Activated CD4-positive, alpha-beta T cell treated with anti-CD3 and anti-CD28 coated beads for 1 hour (primary cell): ENCODE measurements at regions not wholly inside any gene's neighbourhood (a gene's known extent, or its start where the extent isn't known, plus 50 kb on each side); places are given as distances from the start of the nearest gene placed in this dataset.

Experiments
- DNase-seq: peaks from one replicate; pipeline ENCODE4 v3.0.0-alpha.2; 2020

- no peak for DNase-seq
These were observed 154.9 kb downstream of the KIF26A start for GRCh38 chr14:104293231-104293841.

DNA sequence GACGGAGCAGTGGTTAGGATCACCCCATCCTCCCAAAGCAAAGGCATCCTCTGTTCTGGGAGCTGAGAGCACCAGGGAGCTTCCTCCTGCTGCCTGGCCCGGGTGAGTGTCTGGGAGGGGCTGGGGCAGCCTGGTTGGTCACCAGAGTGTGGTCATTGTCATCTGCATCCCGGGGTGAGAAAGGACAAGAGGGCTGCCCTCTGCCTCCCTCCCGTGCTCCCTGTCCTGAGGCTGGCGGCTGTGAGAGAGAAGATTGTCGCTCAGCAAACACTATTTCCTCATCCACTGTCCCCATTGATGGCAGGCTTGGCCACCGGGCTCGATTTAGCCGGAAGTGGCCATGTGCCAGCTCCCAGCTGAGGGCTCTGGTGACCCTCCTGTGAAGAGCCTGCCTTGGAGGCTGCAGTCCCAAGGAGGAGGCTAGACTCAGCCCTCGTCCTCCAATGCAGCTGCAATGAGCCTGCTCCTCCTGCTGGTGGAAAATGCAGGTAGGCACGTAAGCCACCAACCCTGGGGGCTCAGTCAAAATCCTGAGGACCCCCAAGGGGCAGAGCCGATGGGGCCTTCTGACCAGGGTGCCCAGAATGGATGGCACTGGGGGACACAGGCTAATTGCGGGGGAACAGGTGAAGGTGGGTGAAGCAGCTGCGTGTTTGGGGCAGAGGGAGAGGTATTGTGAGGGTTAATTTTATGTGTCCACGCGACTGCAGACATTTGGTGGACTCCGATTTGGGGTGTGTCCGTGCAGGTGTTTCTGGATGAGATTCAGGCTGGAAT lies 155.7 kb downstream of the KIF26A start:
- no peak for DNase-seq

DNA sequence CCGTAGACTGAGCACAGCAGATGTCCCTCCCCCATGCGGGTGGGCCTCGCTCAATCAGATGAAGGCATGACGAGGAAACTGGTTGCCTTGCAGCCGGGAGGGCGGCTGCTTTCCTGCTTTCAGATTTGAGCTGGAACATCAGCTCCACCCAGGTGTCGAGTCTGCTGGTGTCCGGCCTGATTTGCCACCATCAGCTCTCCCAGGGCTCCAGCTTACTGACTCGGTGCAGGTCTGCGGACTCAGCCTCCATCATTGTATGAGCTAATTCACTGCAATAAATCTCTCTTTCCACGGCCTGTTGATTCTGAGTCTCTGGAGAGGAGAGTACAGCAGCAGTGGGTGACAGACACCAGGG lies 156.2 kb downstream of the KIF26A start:
- no peak for DNase-seq

DNA sequence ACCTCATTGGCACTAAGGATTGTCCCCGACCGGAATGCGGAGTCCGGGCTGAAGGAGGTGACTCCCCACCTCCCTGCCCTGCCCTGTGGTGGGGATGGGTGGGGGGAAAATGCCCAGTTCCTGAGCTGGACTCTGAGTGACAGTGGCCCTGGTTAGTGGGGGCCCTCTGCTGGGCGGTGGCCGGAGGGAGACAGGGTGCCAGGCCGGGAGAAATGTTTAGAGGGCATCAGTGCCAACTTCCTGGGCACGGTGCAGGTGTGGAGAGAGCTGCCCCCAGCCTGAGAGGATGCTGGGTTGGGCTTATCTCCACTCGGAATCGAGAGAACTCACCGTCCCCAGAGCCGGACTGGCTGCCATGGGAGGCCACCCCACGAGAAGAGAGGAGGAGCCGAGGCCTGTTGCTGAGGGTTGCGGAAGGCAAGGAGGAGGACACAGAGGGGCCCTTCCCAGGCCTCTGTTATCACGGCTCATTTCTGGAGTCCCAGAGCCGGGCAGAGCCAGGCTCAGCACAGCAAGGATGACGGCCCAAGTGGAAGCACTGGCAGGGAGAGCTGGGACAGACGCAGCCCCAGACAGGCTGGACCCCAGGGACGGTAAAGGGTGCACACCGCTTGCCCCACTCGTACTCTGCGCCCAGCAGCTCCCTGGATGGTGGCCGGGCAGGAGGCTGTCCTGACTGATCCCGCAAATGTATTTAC lies 156.7 kb downstream of the KIF26A start:
- no peak for DNase-seq

DNA sequence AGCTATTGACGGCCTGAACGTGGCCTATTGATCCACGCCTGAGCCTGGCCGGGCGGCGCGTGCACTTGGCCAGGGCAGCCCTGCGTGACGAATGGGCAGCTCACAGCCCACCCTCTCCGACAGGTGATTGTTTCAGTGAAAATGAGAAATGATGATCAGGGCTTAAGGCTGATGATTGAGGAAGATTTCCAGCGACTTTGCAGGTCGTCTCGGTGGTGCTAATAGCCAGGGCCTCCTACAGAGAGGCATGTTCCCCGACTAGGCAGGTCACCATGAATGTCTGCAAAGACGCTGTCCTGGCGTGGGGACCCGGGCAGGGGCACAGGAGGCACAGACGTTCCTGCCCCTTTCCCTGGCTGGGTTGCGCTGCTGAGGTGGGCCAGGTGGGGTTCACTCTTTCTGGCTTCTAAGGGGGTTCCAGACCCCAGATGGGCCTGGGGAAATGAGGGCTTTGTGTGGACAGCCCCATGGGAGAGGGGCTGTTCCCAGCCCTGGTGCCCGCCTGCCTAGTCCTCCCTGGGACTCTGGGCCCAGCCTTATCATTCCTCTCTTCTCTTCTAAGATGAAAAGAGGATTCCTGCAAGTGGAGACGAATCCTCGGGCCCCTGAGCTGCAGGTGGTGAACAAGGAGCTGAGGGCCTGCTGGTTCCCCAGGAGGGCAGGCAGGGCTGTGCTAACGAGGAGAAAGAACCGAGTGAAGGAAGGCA lies 157.4 kb downstream of the KIF26A start:
- DNase-seq = no peak

- DNase-seq = no peak
These were observed 158.3 kb downstream of the KIF26A start for GRCh38 chr14:104296388-104297312.

DNA sequence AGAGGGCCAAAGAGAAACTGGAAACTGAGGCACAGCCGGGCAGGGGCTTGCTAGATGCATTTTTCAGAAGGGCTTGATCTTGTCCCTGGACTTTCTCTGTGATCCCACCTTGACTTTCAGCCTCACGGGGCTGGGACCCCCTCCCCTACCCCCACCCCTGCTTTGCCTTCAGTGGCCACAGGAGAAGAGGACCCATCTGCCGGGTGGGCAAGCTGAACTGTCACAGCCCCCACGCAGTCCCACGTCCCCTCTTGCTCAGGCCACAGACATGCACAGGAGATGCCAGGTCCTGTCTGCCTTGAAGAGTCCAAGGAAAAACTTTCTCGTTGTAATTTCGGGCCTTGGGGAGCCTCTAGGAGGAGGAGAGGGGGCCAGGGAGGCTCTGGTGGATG lies 158.9 kb downstream of the KIF26A start:
- DNase-seq = no peak

DNA sequence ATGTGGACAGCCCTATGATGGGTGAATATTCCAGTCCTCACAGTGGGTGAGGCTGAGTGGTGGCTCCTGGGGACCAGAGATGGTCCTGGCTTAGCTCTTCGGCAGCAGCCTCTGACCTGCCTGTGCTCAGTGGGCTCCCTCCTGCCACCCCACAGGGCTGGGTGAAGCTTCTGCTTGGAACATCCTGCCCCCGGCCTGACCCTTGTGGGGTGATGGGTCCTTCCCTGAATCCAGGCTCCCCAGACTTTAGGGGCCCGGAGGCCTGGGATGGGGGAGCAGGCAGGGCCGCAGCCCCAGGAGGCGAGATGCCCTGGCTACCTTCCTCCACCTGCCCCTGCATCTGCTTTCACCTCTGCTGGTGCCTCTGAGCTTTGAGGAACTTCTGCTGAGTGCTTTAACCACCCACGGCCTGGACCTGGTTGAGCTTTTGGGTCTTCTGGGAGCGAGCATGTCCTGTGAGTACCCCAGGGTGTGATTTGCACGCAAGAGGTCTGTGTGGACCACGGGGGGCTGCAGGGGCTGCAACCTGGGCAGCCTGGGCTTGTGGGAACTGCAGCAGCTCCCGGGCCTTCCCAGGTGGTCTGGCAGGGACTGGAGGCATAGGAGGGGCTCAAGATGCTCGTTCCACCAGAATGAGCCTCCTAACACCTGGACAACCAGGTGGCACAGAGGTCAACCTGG lies 159.5 kb downstream of the KIF26A start:
- no peak for DNase-seq

GRCh38 chr14:104298458-104298857 lies 160.1 kb downstream of the KIF26A start:
- DNase-seq = no peak

DNA sequence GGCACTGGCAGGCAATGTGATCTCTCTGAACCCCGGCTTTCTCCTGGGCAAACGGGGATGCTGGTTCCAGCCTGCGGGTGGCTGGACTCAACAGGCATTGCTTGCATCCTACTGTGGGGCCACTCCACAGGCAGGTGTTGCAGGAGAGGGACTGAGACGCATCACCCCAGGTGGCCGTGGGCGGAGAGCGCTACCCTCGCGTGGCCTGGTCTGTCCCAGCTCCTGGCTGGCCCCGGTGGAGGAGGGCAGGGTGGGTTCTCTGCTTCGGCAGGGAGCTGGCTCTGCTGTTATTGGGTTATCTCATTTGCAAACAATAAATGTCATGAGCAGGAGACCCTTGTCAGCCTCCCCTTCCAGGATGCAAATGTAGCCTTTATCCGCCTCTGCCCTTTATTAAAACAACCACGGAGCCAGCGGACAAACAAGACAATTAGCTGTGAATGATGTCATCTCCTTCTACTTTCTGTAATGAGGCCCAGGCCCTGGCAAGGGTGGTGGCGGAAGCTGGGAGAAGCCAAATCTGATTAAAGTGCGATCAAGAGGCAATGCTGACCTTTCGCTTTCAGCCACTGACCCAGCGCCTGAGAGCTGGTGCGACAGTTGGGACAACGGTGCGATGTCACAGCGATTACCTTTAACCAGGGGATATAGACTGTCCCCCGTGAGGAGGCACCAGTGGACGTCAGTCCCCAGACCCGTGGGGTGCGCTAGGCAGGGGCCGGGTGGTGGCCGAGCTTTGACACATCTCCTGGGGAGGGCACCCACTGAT lies 161.8 kb downstream of the KIF26A start:
- no peak for DNase-seq

- no peak for DNase-seq
These were observed 163.5 kb downstream of the KIF26A start for GRCh38 chr14:104301731-104302460.

DNA sequence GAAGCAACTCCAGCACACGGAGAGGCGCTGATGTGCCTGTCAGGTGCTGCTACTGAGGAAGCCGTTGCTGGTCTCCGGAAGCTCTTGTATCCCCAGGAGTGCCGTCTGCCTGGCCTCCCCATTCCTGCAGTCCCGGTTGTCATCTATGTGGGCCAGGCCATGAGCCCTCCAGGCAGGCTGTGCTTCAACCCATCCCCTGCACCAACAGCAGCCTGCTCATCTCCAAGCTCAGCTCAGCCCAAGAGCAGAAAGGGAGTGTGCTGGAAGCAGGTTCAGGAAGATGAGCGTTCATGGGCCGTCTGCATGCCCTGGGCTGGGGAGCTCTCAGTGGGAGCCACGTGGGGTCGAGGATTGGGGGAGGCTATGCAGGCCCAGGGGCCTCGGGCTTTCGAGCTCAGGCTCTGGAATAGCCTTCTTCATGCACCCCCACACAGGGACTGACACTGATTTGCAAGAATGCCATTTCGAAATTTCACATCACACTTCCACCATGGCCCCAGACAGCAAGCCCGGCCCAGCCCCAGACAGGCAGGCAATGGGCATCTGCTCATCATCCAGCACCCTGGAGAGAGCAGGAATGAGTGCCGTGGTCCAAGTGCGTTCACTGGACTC lies 164.5 kb downstream of the KIF26A start:
- no peak for DNase-seq

DNA sequence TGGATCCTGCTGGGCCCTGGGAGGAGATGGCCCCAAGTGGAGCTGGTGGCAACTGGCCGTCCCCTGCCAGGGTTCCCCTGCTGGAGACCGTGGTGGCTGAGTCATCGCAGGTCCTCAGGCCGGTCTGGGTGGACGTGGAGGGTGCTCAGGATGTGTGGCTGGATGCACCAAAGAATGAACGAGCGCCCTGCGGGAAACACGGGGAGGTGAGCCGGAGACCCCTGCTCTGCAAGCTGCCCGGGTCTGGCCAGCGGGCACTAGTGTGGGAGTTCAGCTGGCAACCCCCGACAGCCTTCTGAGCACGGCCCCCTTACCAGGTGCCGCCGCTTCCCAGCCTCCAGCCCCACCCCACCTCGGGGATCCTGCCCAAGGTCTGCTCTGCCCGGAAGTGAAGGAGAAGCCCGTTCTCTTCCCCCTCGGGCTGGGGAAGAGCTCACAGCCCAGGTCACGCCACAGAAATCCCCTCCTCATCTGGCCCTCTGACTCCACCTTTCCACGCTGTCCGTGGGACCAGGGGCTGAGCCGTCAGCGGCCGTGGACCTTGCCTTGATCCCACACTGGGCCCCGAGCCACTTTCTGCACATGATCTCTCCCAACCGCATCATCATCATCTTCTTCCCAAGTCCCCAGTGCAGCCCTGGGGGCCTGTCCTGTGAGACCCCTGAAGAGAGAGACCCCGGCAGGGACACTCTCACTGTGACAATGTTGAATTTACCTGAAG lies 165.5 kb downstream of the KIF26A start:
- DNase-seq = no peak

GRCh38 chr14:104304451-104305351 lies 166.3 kb downstream of the KIF26A start:
- no peak for DNase-seq

GRCh38 chr14:104305511-104306449 lies 167.4 kb downstream of the KIF26A start:
- DNase-seq = no peak

DNA sequence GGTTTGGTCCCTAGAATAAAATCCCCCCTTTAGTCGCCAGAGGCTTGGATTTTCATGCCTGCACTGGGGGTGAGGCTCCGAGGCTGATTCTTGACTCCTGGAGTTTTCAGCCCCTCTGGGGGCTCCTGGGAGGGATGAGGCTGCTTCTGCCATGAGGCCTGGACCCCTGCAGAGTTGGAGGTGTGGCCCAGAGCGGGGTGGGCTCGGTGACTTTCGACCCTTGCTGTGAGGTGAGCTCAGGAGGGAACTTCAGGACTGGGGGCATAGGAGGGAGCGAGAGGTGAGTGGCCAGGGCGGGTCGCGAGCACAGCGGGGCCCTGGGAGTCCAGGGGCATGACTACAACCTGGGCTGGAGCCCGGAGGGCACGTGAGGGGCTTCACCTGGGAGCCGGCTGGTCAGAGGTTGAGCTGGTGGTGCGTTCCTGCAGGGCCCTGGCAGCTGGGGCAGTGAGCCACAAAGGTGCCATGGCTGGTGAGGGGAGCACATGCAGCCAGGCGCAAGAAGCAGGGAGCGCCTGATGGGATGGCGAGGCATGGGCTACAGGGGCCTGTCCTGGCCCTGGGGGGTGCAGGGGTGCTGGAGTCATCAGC lies 168.2 kb downstream of the KIF26A start:
- no peak for DNase-seq

DNA sequence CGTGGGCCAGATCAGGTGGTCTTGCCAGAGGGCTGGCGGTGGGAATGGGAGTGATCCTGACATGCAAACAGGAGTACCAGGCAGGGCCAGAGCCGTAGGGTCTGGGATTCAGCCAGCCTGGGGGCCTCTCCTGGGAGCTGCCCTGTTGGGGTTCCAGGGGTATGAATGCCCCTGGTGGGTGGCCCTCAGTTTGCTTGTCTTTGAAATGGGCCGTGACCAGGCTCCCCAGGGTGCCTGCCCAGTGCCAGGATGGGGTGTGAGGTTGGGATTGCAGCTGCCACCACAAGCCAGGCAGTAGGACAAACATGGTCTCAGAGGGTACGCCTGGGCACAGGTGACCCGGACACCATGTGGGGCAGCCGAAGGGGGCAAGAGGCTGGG lies 168.8 kb downstream of the KIF26A start:
- DNase-seq = no peak
